ENCODE measurements at regions not wholly inside any gene's neighbourhood (a gene's known extent, or its start where the extent isn't known, plus 50 kb on each side); places are given as distances from the start of the nearest gene placed in this dataset.

GRCh38 chr2:176704282-176704858, 435.1 kb downstream of the MTX2 start:
- H3K79me2 ChIP-seq (ENCODE audit: insufficient read depth, low read length): no peaks in the 10 kb centered on the region
- no peak overlapping the region for H3K4me3 ChIP-seq (ENCODE audit: insufficient read depth, low read length)
- no peaks in the 10 kb centered on the region for H3K27me3 ChIP-seq (ENCODE audit: insufficient read depth, low read length)
- H3K36me3 ChIP-seq (ENCODE audit: insufficient read depth, low read length): no peaks in the 10 kb centered on the region
- no peaks in the 10 kb centered on the region for H3K4me1 ChIP-seq (ENCODE audit: insufficient read depth, low read length)
- H3K4me2 ChIP-seq (ENCODE audit: insufficient read depth, low read length): no peak overlapping the region
- no peaks in the 10 kb centered on the region for H3K9me3 ChIP-seq (ENCODE audit: low read depth, low read length)
- H4K20me1 ChIP-seq (ENCODE audit: insufficient read depth, low read length): no peaks in the 10 kb centered on the region
- no peak overlapping the region for H2AFZ ChIP-seq (ENCODE audit: low read length)
- no peak overlapping the region for H3K27ac ChIP-seq (ENCODE audit: low read depth, low read length)
- TF ChIP-seq, protein P1, sequence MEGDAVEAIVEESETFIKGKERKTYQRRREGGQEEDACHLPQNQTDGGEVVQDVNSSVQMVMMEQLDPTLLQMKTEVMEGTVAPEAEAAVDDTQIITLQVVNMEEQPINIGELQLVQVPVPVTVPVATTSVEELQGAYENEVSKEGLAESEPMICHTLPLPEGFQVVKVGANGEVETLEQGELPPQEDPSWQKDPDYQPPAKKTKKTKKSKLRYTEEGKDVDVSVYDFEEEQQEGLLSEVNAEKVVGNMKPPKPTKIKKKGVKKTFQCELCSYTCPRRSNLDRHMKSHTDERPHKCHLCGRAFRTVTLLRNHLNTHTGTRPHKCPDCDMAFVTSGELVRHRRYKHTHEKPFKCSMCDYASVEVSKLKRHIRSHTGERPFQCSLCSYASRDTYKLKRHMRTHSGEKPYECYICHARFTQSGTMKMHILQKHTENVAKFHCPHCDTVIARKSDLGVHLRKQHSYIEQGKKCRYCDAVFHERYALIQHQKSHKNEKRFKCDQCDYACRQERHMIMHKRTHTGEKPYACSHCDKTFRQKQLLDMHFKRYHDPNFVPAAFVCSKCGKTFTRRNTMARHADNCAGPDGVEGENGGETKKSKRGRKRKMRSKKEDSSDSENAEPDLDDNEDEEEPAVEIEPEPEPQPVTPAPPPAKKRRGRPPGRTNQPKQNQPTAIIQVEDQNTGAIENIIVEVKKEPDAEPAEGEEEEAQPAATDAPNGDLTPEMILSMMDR (IDR thresholded peaks at IDR 0.05; ENCODE audit: extremely low read depth, low read depth, low read length): no peak
- DNase-seq (ENCODE audit: insufficient read length, low spot score, missing footprints): no peak

DNA sequence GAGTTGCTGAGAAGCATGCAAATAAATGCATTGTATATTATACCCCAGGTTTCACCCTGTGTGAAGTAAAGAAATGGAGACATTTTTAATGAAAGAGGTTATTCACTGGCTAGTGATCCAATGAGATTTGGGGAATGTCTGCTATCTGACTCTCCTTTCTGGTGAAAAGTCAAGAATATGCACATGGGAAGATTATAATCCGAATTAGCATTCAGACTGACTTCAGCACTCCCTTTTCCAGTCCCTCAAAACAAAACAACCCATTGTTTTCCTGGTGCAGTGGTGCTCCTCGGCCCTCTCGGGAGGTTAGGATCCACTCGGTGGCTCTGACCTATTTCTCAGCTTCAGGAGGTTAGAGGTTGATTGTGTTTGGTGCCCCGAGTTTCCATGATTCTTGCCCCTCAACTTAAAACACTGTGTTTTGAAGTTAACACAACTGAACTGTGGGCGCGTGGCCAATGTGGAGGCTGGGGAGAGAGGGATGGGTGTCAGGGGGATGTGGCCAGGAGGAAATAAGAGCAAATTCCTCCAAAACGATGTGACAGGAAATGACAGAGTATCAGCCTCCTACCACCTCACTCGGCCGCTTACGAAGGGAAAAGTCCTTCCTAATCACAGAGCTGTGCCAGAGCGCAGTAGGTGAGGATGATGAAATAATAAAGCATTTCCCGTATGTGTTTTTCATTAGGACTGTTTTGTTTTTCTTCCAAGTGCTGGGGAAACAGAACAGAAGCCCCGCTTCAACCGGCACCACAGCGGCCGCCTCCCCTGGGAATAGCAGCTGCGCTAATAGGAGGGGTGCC, 440.1 kb downstream of the MTX2 start:
- Histone ChIP-seq H3K27me3 (ENCODE audit: insufficient read depth, low read length) (no peaks in the 10 kb centered on the region), H3K27ac (ENCODE audit: low read depth, low read length) (no peak overlapping the region), H3K4me3 (ENCODE audit: insufficient read depth, low read length) (no peak overlapping the region), H3K4me2 (ENCODE audit: insufficient read depth, low read length) (peak overlapping the region; percentile 32), H3K9me3 (ENCODE audit: low read depth, low read length) (no peaks in the 10 kb centered on the region), H3K4me1 (ENCODE audit: insufficient read depth, low read length) (no peaks in the 10 kb centered on the region), H3K79me2 (ENCODE audit: insufficient read depth, low read length) (no peaks in the 10 kb centered on the region), H3K36me3 (ENCODE audit: insufficient read depth, low read length) (no peaks in the 10 kb centered on the region), H4K20me1 (ENCODE audit: insufficient read depth, low read length) (no peaks in the 10 kb centered on the region), H2AFZ (ENCODE audit: low read length) (no peak overlapping the region)
- DNase-seq (ENCODE audit: insufficient read length, low spot score, missing footprints): peak; percentile 54
- TF ChIP-seq, protein P1 (IDR thresholded peaks at IDR 0.05; ENCODE audit: extremely low read depth, low read depth, low read length): no peak

- peak overlapping the region; percentile 32 for H3K4me2 ChIP-seq (ENCODE audit: insufficient read depth, low read length)
- no peak overlapping the region for H3K4me3 ChIP-seq (ENCODE audit: insufficient read depth, low read length)
- H2AFZ ChIP-seq (ENCODE audit: low read length): no peak overlapping the region
Observed at GRCh38 chr2:176709991-176710390, 440.7 kb downstream of the MTX2 start.

More at GRCh38 chr2:176709991-176710390, 440.7 kb downstream of the MTX2 start:
- no peaks in the 10 kb centered on the region for H3K36me3 ChIP-seq (ENCODE audit: insufficient read depth, low read length)
- H3K27ac ChIP-seq (ENCODE audit: low read depth, low read length): no peak overlapping the region
- no peak for DNase-seq (ENCODE audit: insufficient read length, low spot score, missing footprints)
- H4K20me1 ChIP-seq (ENCODE audit: insufficient read depth, low read length): no peaks in the 10 kb centered on the region
- no peaks in the 10 kb centered on the region for H3K27me3 ChIP-seq (ENCODE audit: insufficient read depth, low read length)
- H3K79me2 ChIP-seq (ENCODE audit: insufficient read depth, low read length): no peaks in the 10 kb centered on the region
- no peaks in the 10 kb centered on the region for H3K9me3 ChIP-seq (ENCODE audit: low read depth, low read length)
- TF ChIP-seq, protein P1 (IDR thresholded peaks at IDR 0.05; ENCODE audit: extremely low read depth, low read depth, low read length): no peak
- H3K4me1 ChIP-seq (ENCODE audit: insufficient read depth, low read length): no peaks in the 10 kb centered on the region
